ENCODE measurements at regions not wholly inside any gene's neighbourhood (a gene's known extent, or its start where the extent isn't known, plus 50 kb on each side); places are given as distances from the start of the nearest gene placed in this dataset.

DNA sequence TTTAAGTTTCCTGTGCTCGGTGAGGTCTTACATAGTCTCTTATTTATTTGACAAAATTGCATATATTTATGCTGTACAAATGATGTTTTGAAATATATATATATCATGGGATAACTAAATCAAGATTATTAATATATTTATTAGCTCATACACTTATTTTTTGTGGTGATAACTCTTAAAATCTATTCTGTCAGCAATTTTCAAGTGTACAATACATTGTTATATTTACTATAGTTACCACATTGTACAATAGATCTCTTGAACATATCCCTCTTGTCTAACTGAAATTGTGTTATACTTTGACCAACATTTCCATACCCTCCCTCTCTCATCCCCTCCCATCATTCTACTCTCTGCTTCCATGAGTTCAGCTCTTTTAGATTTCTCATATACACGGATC lies 516.6 kb upstream of the LCORL start:
- TF ChIP-seq, protein P1, sequence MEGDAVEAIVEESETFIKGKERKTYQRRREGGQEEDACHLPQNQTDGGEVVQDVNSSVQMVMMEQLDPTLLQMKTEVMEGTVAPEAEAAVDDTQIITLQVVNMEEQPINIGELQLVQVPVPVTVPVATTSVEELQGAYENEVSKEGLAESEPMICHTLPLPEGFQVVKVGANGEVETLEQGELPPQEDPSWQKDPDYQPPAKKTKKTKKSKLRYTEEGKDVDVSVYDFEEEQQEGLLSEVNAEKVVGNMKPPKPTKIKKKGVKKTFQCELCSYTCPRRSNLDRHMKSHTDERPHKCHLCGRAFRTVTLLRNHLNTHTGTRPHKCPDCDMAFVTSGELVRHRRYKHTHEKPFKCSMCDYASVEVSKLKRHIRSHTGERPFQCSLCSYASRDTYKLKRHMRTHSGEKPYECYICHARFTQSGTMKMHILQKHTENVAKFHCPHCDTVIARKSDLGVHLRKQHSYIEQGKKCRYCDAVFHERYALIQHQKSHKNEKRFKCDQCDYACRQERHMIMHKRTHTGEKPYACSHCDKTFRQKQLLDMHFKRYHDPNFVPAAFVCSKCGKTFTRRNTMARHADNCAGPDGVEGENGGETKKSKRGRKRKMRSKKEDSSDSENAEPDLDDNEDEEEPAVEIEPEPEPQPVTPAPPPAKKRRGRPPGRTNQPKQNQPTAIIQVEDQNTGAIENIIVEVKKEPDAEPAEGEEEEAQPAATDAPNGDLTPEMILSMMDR (IDR thresholded peaks at IDR 0.05; ENCODE audit: insufficient read depth, low read depth, low read length, missing control alignments) = no peak
- no peak overlapping the region for H3K4me3 ChIP-seq (ENCODE audit: low read length)
- no peak for DNase-seq (ENCODE audit: low read depth)

DNA sequence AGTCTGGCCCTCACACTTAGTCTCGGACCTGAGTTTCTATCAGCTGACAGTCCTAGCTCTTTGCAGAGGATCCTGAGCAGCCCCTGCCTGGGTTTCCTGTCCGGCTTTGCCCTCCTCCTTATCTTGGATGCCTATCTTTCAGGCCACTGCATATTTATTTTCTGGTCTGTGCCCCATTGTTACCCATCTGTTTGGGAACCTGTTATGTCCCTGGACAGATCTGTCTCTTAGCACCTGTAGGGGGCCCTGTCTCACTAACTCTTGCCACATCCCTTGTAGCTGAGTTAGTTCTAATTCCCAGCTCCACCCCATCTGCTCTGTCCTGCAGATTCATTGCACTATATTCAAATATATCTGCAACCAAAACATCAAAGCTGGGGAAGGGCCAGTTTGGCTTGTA lies 514.9 kb upstream of the LCORL start:
- TF ChIP-seq, protein P1 (IDR thresholded peaks at IDR 0.05; ENCODE audit: insufficient read depth, low read depth, low read length, missing control alignments) = no peak
- DNase-seq (ENCODE audit: low read depth) = no peak
- no peak overlapping the region for H3K4me3 ChIP-seq (ENCODE audit: low read length)

DNA sequence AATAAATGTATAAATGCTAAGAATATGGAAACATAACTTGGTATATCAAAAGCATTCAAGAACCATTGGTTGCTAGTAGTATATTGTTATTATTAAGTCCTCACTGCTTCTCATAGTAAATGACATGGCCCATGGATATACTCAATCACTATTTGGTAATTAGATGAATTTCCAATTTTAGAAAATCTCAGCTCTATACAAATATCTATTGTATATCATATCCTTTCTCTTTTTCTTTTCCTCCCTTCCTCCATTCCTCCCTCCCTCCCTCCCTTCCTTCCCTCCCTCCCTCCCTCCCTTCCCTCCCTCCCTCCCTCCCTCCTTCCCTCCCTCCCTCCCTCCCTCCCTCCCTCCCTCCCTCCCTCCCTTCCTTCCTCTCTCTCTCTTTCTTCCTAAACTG lies 514.4 kb upstream of the LCORL start:
- TF ChIP-seq, protein P1 (IDR thresholded peaks at IDR 0.05; ENCODE audit: insufficient read depth, low read depth, low read length, missing control alignments) = no peak
- no peak overlapping the region for H3K4me3 ChIP-seq (ENCODE audit: low read length)
- no peak for DNase-seq (ENCODE audit: low read depth)

DNA sequence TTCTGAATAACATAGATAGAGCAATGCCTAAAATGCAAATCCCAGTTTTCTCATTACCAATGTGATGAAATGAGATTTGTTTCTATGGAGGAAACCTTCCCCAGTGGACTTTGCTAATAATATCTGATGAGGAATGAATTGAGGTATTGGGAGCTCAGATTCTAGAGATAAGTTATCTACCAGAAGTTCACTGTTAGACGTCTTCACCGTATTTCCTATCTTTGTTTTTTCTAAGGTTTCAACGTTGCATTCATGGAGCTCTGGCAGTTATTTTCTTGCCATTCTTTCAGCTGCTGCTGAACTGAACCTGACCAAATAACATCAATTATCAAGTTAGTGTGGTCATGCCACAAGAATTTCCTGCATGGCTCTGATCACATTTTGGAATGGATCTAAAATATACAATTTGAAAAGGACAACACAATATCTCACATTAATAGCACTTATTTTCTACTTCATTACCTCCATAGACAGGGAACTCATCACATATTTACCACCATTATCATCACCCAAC lies 511.8 kb upstream of the LCORL start:
- no peak overlapping the region for H3K4me3 ChIP-seq (ENCODE audit: low read length)
- TF ChIP-seq, protein P1 (IDR thresholded peaks at IDR 0.05; ENCODE audit: insufficient read depth, low read depth, low read length, missing control alignments) = no peak
- DNase-seq (ENCODE audit: low read depth) = no peak

DNA sequence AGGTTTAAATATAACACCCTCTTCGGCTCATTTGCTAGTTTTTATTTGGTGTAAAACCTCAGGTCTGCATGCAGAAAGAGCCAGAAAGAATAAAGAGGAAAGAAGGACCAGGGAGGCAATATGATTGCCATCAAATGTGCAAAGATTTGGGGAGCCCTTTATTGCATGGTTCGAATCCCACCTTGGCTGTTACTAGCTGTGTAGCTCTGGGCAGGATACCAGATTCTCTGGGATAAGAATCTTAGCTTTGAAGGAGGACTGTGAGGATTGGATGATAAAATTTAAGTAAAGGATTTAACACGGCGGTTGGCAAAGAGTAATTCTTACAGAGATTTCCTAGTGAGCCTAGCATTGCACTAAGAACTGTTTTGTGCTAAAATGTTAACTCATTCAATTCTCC lies 510.2 kb upstream of the LCORL start:
- TF ChIP-seq, protein P1 (IDR thresholded peaks at IDR 0.05; ENCODE audit: insufficient read depth, low read depth, low read length, missing control alignments) = no peak
- no peak for DNase-seq (ENCODE audit: low read depth)
- no peak overlapping the region for H3K4me3 ChIP-seq (ENCODE audit: low read length)

DNA sequence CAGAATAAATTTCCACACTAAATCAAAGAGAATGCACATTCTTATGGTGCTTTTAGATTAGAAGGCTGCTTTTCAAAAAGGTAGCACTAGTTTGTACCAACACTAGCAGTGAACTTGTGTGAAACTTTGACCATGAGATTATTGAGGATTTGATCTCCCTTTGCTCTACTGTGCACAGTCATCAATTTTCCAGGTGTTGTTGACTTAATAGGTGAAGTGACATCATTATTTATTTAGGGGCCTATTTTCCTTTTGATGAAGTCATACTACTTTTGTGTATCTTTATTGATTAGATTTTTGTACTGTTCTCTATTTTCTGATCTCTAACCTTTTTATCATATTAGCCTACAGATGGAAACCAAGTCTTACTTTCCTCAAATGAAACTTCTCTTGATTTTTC lies 507.9 kb upstream of the LCORL start:
- TF ChIP-seq, protein P1 (IDR thresholded peaks at IDR 0.05; ENCODE audit: insufficient read depth, low read depth, low read length, missing control alignments) = no peak
- DNase-seq (ENCODE audit: low read depth) = no peak
- no peak overlapping the region for H3K4me3 ChIP-seq (ENCODE audit: low read length)

DNA sequence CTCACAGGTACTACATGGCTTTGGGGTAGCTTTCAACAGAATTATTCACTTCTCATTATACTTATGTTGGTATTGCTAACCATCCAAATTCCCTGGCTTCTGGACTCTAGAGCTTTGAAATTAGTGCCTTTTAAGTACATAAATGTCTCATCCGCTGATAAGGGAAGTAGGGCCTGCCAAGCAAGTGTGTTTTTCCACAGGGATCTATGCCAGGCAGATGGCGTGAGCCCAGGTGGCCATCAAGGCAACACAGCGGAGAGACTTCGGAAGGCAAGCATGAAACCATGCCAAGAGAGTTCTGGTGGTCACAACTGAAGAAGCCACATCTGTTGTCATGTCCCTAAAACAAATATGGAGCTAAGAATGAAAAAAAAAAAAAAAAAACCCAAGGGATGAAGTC lies 503.1 kb upstream of the LCORL start:
- no peak overlapping the region for H3K4me3 ChIP-seq (ENCODE audit: low read length)
- DNase-seq (ENCODE audit: low read depth) = no peak
- TF ChIP-seq, protein P1 (IDR thresholded peaks at IDR 0.05; ENCODE audit: insufficient read depth, low read depth, low read length, missing control alignments) = no peak
